BLaER1 (cell line): ENCODE measurements at regions not wholly inside any gene's neighbourhood (a gene's known extent, or its start where the extent isn't known, plus 50 kb on each side); places are given as distances from the start of the nearest gene placed in this dataset.
"Not testable (repeated sequence)": the region's sequence is repeated elsewhere in the genome, so short reads cannot be mapped to it uniquely, and the experiment has no call there.

Experiments
- H3K27ac ChIP-seq: shearing (Covaris generic); formaldehyde crosslinking; 2 replicates; pipeline ENCODE4 v1.8.1; 2022
- H3K27me3 ChIP-seq: shearing (Covaris generic); formaldehyde crosslinking; 2 replicates; pipeline ENCODE4 v1.8.1; 2022
- H3K36me3 ChIP-seq: shearing (Covaris generic); formaldehyde crosslinking; 2 replicates; pipeline ENCODE4 v1.8.1; 2022
- H3K4me1 ChIP-seq: shearing (Covaris generic); formaldehyde crosslinking; 2 replicates; pipeline ENCODE4 v1.8.1; 2022
- H3K4me2 ChIP-seq: shearing (Covaris generic); formaldehyde crosslinking; 2 replicates; pipeline ENCODE4 v1.8.1; 2022
- H3K4me3 ChIP-seq: shearing (Covaris generic); formaldehyde crosslinking; 2 replicates; pipeline ENCODE4 v1.8.1; 2022
- H3K9ac ChIP-seq: shearing (Covaris generic); formaldehyde crosslinking; 2 replicates; pipeline ENCODE4 v1.8.1; 2022
- H3K9me3 ChIP-seq: shearing (Covaris generic); formaldehyde crosslinking; 2 replicates; pipeline ENCODE4 v1.8.1; 2022
- H4K20me1 ChIP-seq: shearing (Covaris generic); formaldehyde crosslinking; 2 replicates; pipeline ENCODE4 v1.8.1; 2022
- Cebpa-rat ChIP-seq: shearing (Covaris generic); IDR thresholded peaks from 2 replicates; pipeline ENCODE4 v1.8.1; 2022

DNA sequence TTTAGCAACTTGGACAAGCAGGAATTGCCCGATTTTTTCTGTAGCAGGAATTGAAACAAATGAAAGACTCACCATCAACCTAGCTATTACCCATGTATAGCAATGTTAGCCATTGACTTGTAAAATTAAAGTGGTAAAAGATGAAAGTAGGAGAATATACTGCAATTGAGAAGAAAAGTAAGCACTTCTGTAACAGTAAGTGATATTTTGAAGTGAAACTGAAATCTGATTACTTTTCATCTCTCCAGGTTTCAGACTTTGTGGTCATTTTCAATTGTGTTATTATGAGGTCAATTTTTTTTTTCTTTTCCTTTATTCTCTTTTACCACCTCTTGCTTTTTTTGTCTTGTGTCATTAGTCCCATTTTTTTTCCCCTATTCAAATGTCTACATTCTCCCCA, 1078.2 kb downstream of the ZPLD1 start:
- no peaks in the 10 kb centered on the region for H3K4me1 ChIP-seq
- H3K27ac ChIP-seq = no peak overlapping the region
- TF ChIP-seq Cebpa-rat = no peak
- H3K4me3 ChIP-seq = no peak overlapping the region
- H3K9ac ChIP-seq = no peak overlapping the region
- H3K4me2 ChIP-seq = no peak overlapping the region
- H3K27me3 ChIP-seq = no peaks in the 10 kb centered on the region
- H3K9me3 ChIP-seq = no peaks in the 10 kb centered on the region
- no peaks in the 10 kb centered on the region for H4K20me1 ChIP-seq
- H3K36me3 ChIP-seq = no peaks in the 10 kb centered on the region

- H4K20me1 ChIP-seq = no peaks in the 10 kb centered on the region
- H3K36me3 ChIP-seq = no peaks in the 10 kb centered on the region
- no peaks in the 10 kb centered on the region for H3K27me3 ChIP-seq
- no peaks in the 10 kb centered on the region for H3K9me3 ChIP-seq
- H3K27ac ChIP-seq = no peak overlapping the region
- no peak overlapping the region for H3K9ac ChIP-seq
- no peak for TF ChIP-seq Cebpa-rat
- H3K4me2 ChIP-seq = no peak overlapping the region
- H3K4me1 ChIP-seq = no peaks in the 10 kb centered on the region
- no peak overlapping the region for H3K4me3 ChIP-seq
Observed at GRCh38 chr3:103515116-103515515, 1080.3 kb downstream of the ZPLD1 start.

- Histone ChIP-seq H3K4me1 (no peaks in the 10 kb centered on the region), H3K9ac (no peak overlapping the region), H3K4me3 (no peak overlapping the region), H3K27me3 (no peaks in the 10 kb centered on the region), H3K4me2 (no peak overlapping the region), H3K27ac (no peak overlapping the region), H3K36me3 (no peaks in the 10 kb centered on the region), H4K20me1 (no peaks in the 10 kb centered on the region), H3K9me3 (peaks cover 3% of the 10 kb centered on the region; the same call in 1 of the 2 replicates)
- no peak for TF ChIP-seq Cebpa-rat
Observed at GRCh38 chr3:103516950-103517349, 1082.1 kb downstream of the ZPLD1 start.

- H4K20me1 ChIP-seq, H3K27ac ChIP-seq, H3K9ac ChIP-seq, H3K4me3 ChIP-seq, H3K36me3 ChIP-seq, H3K27me3 ChIP-seq, H3K4me1 ChIP-seq, H3K4me2 ChIP-seq, H3K9me3 ChIP-seq: not testable (repeated sequence)
Observed at GRCh38 chr3:103531327-103531726, 1096.5 kb downstream of the ZPLD1 start.

DNA sequence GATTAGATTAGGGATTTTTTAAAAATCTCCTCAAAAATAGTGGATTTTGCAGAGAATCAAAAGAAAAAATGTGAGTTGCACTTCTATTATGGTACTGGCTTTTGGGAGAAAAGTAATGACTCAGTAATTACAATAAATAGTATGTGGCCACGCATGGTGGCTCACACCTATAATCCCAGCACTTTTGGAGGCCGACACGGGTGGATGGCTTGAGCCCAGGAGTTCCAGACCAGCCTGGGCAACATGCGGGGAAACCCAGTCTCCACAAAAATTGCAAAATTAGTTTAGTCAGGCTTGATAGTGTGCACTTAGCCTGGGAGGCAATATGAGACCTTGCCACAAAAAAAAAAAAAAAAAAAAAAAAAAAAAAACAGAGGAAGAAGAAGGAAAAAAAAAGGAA, 1098.2 kb downstream of the ZPLD1 start:
- H3K4me2 ChIP-seq = no peak overlapping the region

DNA sequence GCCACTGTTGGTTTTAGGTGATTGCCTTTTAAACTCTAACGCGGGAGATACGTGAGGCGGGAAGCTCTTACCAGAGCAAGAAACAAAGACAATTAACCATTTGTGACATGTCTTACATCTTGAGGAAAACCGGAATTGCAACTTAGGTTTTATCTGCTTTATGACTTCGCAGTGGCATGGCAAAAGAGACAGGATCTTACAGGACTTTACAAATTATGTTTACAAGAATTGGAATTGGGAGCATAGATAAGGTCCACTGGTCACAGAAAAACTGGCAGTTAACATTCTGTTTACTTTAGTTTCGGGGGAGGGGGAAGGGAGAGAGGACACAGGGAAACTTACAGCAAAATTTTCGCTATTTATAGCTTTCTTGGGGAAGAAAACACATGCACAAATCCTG, 1119.6 kb downstream of the ZPLD1 start:
- H3K4me2 ChIP-seq = no peak overlapping the region
- TF ChIP-seq Cebpa-rat = no peak

More for the DNA sequence above, 1098.2 kb downstream of the ZPLD1 start:
- Histone ChIP-seq H4K20me1 (no peaks in the 10 kb centered on the region), H3K9me3 (no peaks in the 10 kb centered on the region), H3K9ac (no peak overlapping the region), H3K27me3 (no peaks in the 10 kb centered on the region), H3K4me3 (no peak overlapping the region), H3K4me1 (no peaks in the 10 kb centered on the region), H3K27ac (no peak overlapping the region), H3K36me3 (no peaks in the 10 kb centered on the region)
- TF ChIP-seq Cebpa-rat = no peak

DNA sequence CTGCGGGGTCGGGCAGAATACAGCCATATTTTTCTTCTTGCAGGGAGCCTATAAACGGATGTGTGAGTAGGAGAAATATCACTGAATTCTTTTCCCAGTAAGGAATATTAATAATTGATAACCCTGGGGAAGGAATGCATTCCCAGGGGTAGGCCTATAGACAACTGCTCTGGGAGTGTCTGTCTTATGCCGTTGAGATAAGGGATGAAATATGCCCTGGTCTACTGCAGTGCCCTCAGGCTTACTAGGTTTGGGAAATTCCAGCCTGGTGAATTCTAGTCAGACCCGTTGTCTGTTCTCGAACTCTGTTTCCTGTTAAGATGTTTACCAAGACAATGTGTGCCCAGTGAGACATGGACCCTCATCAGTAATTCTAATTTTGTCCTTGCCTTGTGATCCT, 1129.3 kb downstream of the ZPLD1 start:
- H4K20me1 ChIP-seq, H3K9ac ChIP-seq, H3K27me3 ChIP-seq, H3K4me2 ChIP-seq, H3K36me3 ChIP-seq, H3K4me1 ChIP-seq, H3K27ac ChIP-seq, H3K4me3 ChIP-seq: not testable (repeated sequence)
- H3K9me3 ChIP-seq = peaks cover 11% of the 10 kb centered on the region

More for the DNA sequence above, 1119.6 kb downstream of the ZPLD1 start:
- no peaks in the 10 kb centered on the region for H3K4me1 ChIP-seq
- H3K4me3 ChIP-seq = no peak overlapping the region
- no peaks in the 10 kb centered on the region for H4K20me1 ChIP-seq
- no peaks in the 10 kb centered on the region for H3K9me3 ChIP-seq
- H3K27me3 ChIP-seq = no peaks in the 10 kb centered on the region
- H3K9ac ChIP-seq = no peak overlapping the region
- H3K36me3 ChIP-seq = no peaks in the 10 kb centered on the region
- H3K27ac ChIP-seq = no peak overlapping the region

DNA sequence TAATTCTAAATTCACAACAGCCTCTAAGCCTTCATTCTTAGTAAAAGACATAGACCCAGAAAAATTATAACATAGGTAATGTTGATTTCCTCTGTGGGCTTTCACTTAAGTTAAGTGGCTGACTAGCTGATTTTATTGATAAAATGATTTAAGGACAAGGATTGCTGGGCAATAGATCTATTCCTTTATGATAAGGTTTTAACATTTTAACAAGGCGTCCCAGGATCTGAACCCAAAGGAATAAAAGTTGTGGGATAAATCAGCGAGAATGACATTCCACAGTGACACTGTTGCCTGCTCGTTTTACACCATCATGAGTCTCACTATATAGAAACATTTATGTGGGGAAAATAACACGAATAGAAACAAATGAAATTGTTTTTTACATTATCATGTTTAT, 1151.0 kb downstream of the ZPLD1 start:
- Histone ChIP-seq H3K4me1 (no peaks in the 10 kb centered on the region), H3K27ac (no peak overlapping the region), H3K9me3 (no peaks in the 10 kb centered on the region), H3K9ac (no peak overlapping the region), H3K4me3 (no peak overlapping the region), H3K27me3 (no peaks in the 10 kb centered on the region), H3K36me3 (no peaks in the 10 kb centered on the region), H3K4me2 (no peak overlapping the region), H4K20me1 (no peaks in the 10 kb centered on the region)
- no peak for TF ChIP-seq Cebpa-rat

DNA sequence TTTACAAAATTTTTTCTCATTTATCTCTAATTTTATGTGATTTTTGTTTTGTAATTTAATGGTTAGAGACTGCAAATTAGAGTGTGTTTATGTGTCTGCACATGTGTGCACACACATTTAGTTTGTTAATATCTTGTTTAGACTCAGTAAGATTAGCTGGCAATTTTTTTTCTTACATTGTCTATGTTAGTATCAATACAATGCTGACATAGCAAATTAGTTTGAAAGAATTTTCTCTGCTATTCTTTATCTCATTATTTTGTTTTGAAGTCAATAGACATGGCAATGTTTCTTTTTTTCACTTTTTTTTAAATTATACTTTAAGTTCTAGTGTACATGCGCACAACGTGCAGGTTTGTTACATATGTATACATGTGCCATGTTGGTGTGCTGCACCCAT, 1155.0 kb downstream of the ZPLD1 start:
- Histone ChIP-seq H3K9me3 (no peaks in the 10 kb centered on the region), H3K27ac (no peak overlapping the region), H3K27me3 (no peaks in the 10 kb centered on the region), H3K4me1 (no peaks in the 10 kb centered on the region), H3K4me2 (no peak overlapping the region), H3K9ac (no peak overlapping the region), H3K4me3 (no peak overlapping the region), H3K36me3 (no peaks in the 10 kb centered on the region), H4K20me1 (no peaks in the 10 kb centered on the region)
- no peak for TF ChIP-seq Cebpa-rat

GRCh38 chr3:103600844-103601243, 1166.0 kb downstream of the ZPLD1 start:
- no peaks in the 10 kb centered on the region for H4K20me1 ChIP-seq
- no peaks in the 10 kb centered on the region for H3K36me3 ChIP-seq
- H3K9ac ChIP-seq = no peak overlapping the region
- no peak overlapping the region for H3K27ac ChIP-seq
- H3K4me2 ChIP-seq = no peak overlapping the region
- H3K4me1 ChIP-seq = no peaks in the 10 kb centered on the region
- H3K9me3 ChIP-seq = no peaks in the 10 kb centered on the region
- no peak overlapping the region for H3K4me3 ChIP-seq
- no peaks in the 10 kb centered on the region for H3K27me3 ChIP-seq
- TF ChIP-seq Cebpa-rat = no peak

DNA sequence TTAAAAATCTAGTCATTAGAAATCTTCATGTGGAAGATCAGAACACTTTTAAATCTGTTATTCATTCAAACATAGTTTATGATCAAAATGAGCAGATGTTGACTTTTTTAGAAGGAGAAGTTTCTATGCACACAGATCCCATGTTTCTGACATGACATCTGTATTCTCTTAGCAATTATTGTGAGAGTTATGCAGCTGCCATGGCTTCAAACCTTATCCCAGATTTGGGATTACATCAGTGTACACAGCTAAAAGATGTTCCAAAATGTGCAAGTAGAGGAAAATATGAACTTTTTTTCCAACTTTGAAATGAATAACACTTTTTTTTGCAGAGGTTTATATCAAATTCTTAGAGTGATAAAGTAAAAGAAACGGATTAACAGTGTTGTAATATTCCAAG, 1166.9 kb downstream of the ZPLD1 start:
- no peaks in the 10 kb centered on the region for H3K27me3 ChIP-seq
- no peaks in the 10 kb centered on the region for H3K36me3 ChIP-seq
- H3K9me3 ChIP-seq = no peaks in the 10 kb centered on the region
- H3K4me3 ChIP-seq = no peak overlapping the region
- no peak overlapping the region for H3K4me2 ChIP-seq
- H3K27ac ChIP-seq = no peak overlapping the region
- H4K20me1 ChIP-seq = no peaks in the 10 kb centered on the region
- TF ChIP-seq Cebpa-rat = no peak
- no peak overlapping the region for H3K9ac ChIP-seq
- H3K4me1 ChIP-seq = no peaks in the 10 kb centered on the region
